K562 (cell line): ENCODE measurements at regions not wholly inside any gene's neighbourhood (a gene's known extent, or its start where the extent isn't known, plus 50 kb on each side); places are given as distances from the start of the nearest gene placed in this dataset.

ENCODE experiments used
- ATAC-seq: fragments of 200-7000 bp; cut with Tn5 transposase; 3 replicates; pipeline ENCODE4 v1.9.1; 2020; ENCODE audit warnings: moderate library complexity
- BruUV-seq: library from RNA; stranded (reverse); fragments of 400-500 nt; replicated peaks from 2 replicates; lab custom pipeline; 2021; lab: Mats Ljungman, UMichigan
- CTCF ChIA-PET: fragments of 300-600 bp; formaldehyde crosslinking; extraction: SDS; loops from one replicate; lab custom pipeline; 2021; ENCODE audit warnings: low intra/inter-chr PET ratio; lab: Yijun Ruan, JAX
- POLR2A ChIA-PET: fragments of 300-600, 350-650 bp; sonication (Branson Sonifier 250); formaldehyde crosslinking; extraction: SDS; loops from one replicate; lab custom pipeline; 2021; ENCODE audit warnings: antibody characterized with exemption, inconsistent platforms; lab: Yijun Ruan, JAX
- DNase-seq, 4 experiments: peaks; one replicate each; pipeline versions ENCODE4 v3.0.0 to v3.0.0-alpha.2; 2011 to 2018; ENCODE audit warnings: low spot score in 3 of 4, mixed read lengths in 3 of 4; ENCODE audit errors: extremely low read depth in 1 of 4
- FAIRE-seq: peaks from 2 replicates; lab custom pipeline; 2011; peaks lifted over from hg19 to GRCh38; lab: Jason Lieb, UNC
- H2AFZ ChIP-seq: 2 replicates; pipeline ENCODE4 v1.6.0; 2011; ENCODE audit warnings: low read depth, low read length, control low read depth, inconsistent platforms
- H3K27ac ChIP-seq: fragments of 200-600 bp; 3 replicates; pipeline ENCODE4 v1.8.0; 2011; ENCODE audit warnings: low read depth, mild to moderate bottlenecking, control low read depth, inconsistent platforms, low read length, moderate library complexity, mixed read lengths; ENCODE audit errors: extremely low read depth
- H3K27me3 ChIP-seq, 2 experiments: fragments of 300-600 bp in 1 of 2; 2 replicates in 1 of 2; 3 replicates in 1 of 2; pipeline versions ENCODE4 v1.6.0 to v1.8.0; 2011; ENCODE audit warnings: inconsistent platforms in 2 of 2, low read length in 2 of 2, mild to moderate bottlenecking in 1 of 2, mixed read lengths in 1 of 2, moderate library complexity in 1 of 2; ENCODE audit not compliant: control insufficient read depth in 2 of 2, insufficient read depth in 2 of 2
- H3K36me3 ChIP-seq: fragments of 300-600 bp; 3 replicates; pipeline ENCODE4 v1.8.0; 2011; ENCODE audit warnings: mild to moderate bottlenecking, low read length, inconsistent platforms; ENCODE audit not compliant: control insufficient read depth, insufficient read depth
- H3K4me1 ChIP-seq, 2 experiments: fragments of 200-600 bp in 1 of 2; replicated peaks in 1 of 2; 2 replicates in 1 of 2; 3 replicates in 1 of 2; pipeline versions ENCODE4 v1.5.1 to v1.8.0; 2011; ENCODE audit warnings: inconsistent platforms in 2 of 2, low read length in 2 of 2, mild to moderate bottlenecking in 1 of 2, mixed read lengths in 1 of 2, moderate library complexity in 1 of 2; ENCODE audit not compliant: control insufficient read depth in 2 of 2, insufficient read depth in 2 of 2
- H3K4me2 ChIP-seq: 2 replicates; pipeline ENCODE4 v1.6.1; 2011; ENCODE audit warnings: low read length, control low read depth, inconsistent platforms, mixed read lengths; ENCODE audit not compliant: insufficient read depth
- H3K4me3 ChIP-seq: fragments of 200-600 bp; sonication (generic), shearing (Covaris generic); 2 replicates; pipeline ENCODE4 v1.5.1; 2016; ENCODE audit warnings: control low read depth, inconsistent platforms
- H3K79me2 ChIP-seq: fragments of 200-600 bp; 3 replicates; pipeline ENCODE4 v1.8.0; 2011; ENCODE audit warnings: low read length, inconsistent platforms; ENCODE audit not compliant: control insufficient read depth, insufficient read depth
- H3K9ac ChIP-seq, 2 experiments: 2 replicates each; pipeline versions ENCODE4 v1.6.0 to v1.6.1; 2011; ENCODE audit warnings: low read depth in 2 of 2, low read length in 2 of 2, control low read depth in 1 of 2, inconsistent platforms in 1 of 2, mild to moderate bottlenecking in 1 of 2, mixed read lengths in 1 of 2; ENCODE audit not compliant: insufficient read depth in 1 of 2
- H3K9me1 ChIP-seq: one replicate; pipeline ENCODE4 v1.6.0; 2011; ENCODE audit warnings: inconsistent platforms, mild to moderate bottlenecking, low read length, moderate library complexity; ENCODE audit not compliant: control insufficient read depth, insufficient read depth
- H3K9me3 ChIP-seq: replicated peaks from 2 replicates; pipeline ENCODE4 v1.5.1; 2011; ENCODE audit warnings: low read depth, low read length, inconsistent platforms; ENCODE audit not compliant: control insufficient read depth, insufficient read depth
- H4K20me1 ChIP-seq: replicated peaks from 2 replicates; pipeline ENCODE4 v1.6.1; 2011; ENCODE audit warnings: low read length, inconsistent platforms, mixed read lengths; ENCODE audit not compliant: control insufficient read depth, insufficient read depth
- BRD4 ChIP-seq: fragments of 200-600 bp; sonication (generic); IDR thresholded peaks from 2 replicates; pipeline ENCODE4 v1.6.1; 2017; ENCODE audit warnings: inconsistent platforms
- BRF1 ChIP-seq: IDR thresholded peaks from 3 replicates; pipeline ENCODE4 v1.6.1; 2011; ENCODE audit warnings: borderline replicate concordance, mild to moderate bottlenecking; ENCODE audit not compliant: insufficient read length; ENCODE audit errors: extremely low read depth
- CCAR2 ChIP-seq: fragments of 200-400 bp; formaldehyde crosslinking; IDR thresholded peaks from 2 replicates; pipeline ENCODE4 v1.6.1; 2017; ENCODE audit warnings: mild to moderate bottlenecking, low read depth, low read length
- E2F3 ChIP-seq: fragments of 250-450 bp; sonication (Bioruptor Pico); IDR thresholded peaks from 2 replicates; pipeline ENCODE4 v1.4.0; 2020; ENCODE audit warnings: mild to moderate bottlenecking
- HCFC1 ChIP-seq: IDR thresholded peaks from 2 replicates; pipeline ENCODE4 v1.6.1; 2012; ENCODE audit warnings: low read depth, low read length, improper control_type of control experiment
- KLF13 ChIP-seq: fragments of 450-650 bp; IDR thresholded peaks from 2 replicates; pipeline ENCODE4 v1.6.1; 2016; ENCODE audit warnings: missing genetic modification characterization, low read depth, mild to moderate bottlenecking, missing compliant biosample characterization, moderate library complexity, borderline replicate concordance
- MAFF ChIP-seq: IDR thresholded peaks from 2 replicates; pipeline ENCODE4 v1.6.1; 2012; ENCODE audit warnings: low read length, improper control_type of control experiment
- MXI1 ChIP-seq: IDR thresholded peaks from 2 replicates; pipeline ENCODE4 v1.6.1; 2011; ENCODE audit warnings: low read depth, mild to moderate bottlenecking, improper control_type of control experiment, low read length
- NBN ChIP-seq: fragments of 450-650 bp; IDR thresholded peaks from 2 replicates; pipeline ENCODE4 v1.6.1; 2016; ENCODE audit warnings: low read depth, mild to moderate bottlenecking
- PML ChIP-seq: IDR thresholded peaks from 2 replicates; pipeline ENCODE4 v1.6.1; 2012; ENCODE audit warnings: low read length, inconsistent platforms
- ZBTB17 ChIP-seq: fragments of 450-650 bp; formaldehyde crosslinking; IDR thresholded peaks from 2 replicates; pipeline ENCODE4 v1.4.0; 2020; ENCODE audit warnings: mild to moderate bottlenecking
- ZC3H11A ChIP-seq: IDR thresholded peaks from 2 replicates; pipeline ENCODE4 v1.6.1; 2012; ENCODE audit warnings: low read depth, low read length, improper control_type of control experiment
- ZNF431 ChIP-seq: sonication (generic); formaldehyde crosslinking; IDR thresholded peaks from 2 replicates; pipeline ENCODE4 v1.8.0; 2022; ENCODE audit warnings: mild to moderate bottlenecking, missing genetic modification reagents
- ZSCAN32 ChIP-seq: fragments of 450-650 bp; formaldehyde crosslinking; IDR thresholded peaks from 2 replicates; pipeline ENCODE4 v1.4.0; 2020; ENCODE audit warnings: mild to moderate bottlenecking, moderate library complexity
- WGBS: fragments of 100-300 bp; shearing (Covaris generic); methylation state at CpG from one replicate; pipeline ENCODE4 v1.1.6; 2016; ENCODE audit warnings: low coverage, mixed read lengths; ENCODE audit not compliant: insufficient coverage; ENCODE audit errors: missing lambda C conversion rate; 5-methylcytosine and 5-hydroxymethylcytosine counted together
- in situ Hi-C: fragments of 300-500 bp; cut with MboI; formaldehyde crosslinking; loops from 4 replicates; pipeline ENCODE4 v1.15.0; 2018; ENCODE audit warnings: inconsistent platforms, mixed read lengths
- intact Hi-C: fragments of 100-400 bp; cut with micrococcal nuclease; formaldehyde crosslinking; loops from 2 replicates; pipeline ENCODE4 v1.14.2; 2022
- TF ChIP-seq, protein P1 (sequence below), 2 experiments: fragments of 450-650 bp in 1 of 2; IDR thresholded peaks; 2 replicates each; pipeline ENCODE4 v1.6.1; 2011 to 2017; ENCODE audit warnings: low read depth in 2 of 2, antibody characterized with exemption in 1 of 2, borderline replicate concordance in 1 of 2, low read length in 1 of 2, mild to moderate bottlenecking in 1 of 2, mixed read lengths in 1 of 2; ENCODE audit not compliant: control insufficient read depth in 1 of 2
- TF ChIP-seq, protein P2 (sequence below): sonication (generic); formaldehyde crosslinking; IDR thresholded peaks from 2 replicates; pipeline ENCODE4 v1.8.0; 2022; ENCODE audit warnings: mild to moderate bottlenecking, missing genetic modification reagents

DNA sequence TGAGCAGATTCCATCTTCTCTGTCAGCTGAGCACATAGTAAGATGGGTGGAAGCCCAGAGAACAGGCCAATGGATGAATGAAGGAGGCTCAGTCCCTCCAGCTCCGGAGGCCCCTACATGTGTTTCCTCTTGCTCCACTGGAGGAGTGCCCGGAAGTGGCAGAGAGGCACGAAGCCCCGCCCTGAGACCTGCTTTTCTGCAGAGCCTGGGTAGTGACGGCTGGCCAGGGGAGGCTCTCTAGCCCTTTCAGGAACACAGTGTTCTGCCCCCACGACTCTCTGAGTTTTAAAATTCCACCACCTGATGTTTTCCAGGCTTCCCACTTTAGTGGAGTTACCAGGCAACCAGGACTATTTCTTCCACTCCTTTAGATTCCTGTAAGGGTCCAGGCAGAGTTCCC lies 149.4 kb upstream of the SLC6A11 start (continued):
- no peak for TF ChIP-seq BRF1
- no peak for TF ChIP-seq NBN

DNA sequence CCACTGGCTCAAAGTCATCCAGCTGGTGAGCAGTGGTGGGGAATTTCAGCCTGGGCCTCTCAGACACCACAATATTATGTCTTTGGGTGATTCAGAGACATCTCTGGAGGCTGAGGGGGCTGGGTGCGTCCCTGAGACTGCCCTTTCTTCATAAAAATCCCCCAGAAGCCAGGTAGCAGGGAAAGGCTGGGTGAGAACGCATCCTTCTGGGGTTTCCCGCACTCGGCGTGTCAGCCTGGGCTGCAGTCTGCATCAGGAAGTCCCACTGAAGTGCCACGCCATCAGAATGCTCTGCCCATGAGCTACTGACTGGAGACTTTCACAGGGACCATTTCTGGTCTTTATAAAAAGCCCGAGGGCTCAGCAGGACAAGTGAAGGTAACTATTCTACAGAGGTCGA lies 148.8 kb upstream of the SLC6A11 start:
- FAIRE-seq (no peak), DNase-seq (no peak), ATAC-seq (no peak)
- Histone ChIP-seq H3K27me3 (peaks cover 4 to 22% of the 10 kb centered on the region in 2 experiments; a peak in 2 of 5 replicates), H3K9me3 (no peaks in the 10 kb centered on the region), H4K20me1 (peaks cover 8% of the 10 kb centered on the region; the same call in 1 of the 2 replicates), H3K4me1 (no peaks in the 10 kb centered on the region), H3K36me3 (no peaks in the 10 kb centered on the region), H3K9ac (no peak overlapping the region), H3K27ac (no peak overlapping the region), H3K4me2 (no peak overlapping the region)
- in situ Hi-C loops (no loop called here), intact Hi-C loops (no loop called here)
- WGBS, result 0% methylated on average over 8 of the region's 8 CpGs
- CTCF ChIA-PET, result no interaction called here
- TF ChIP-seq BRD4 (no peak), MAFF (no peak), KLF13 (tag) (no peak), MXI1 (no peak), HCFC1 (no peak), CCAR2 (no peak), ZSCAN32 (no peak), ZC3H11A (no peak), PML (no peak), ZBTB17 (CRISPR knock-in tag) (no peak), E2F3 (CRISPR knock-in tag) (no peak), ZNF431 (CRISPR knock-in tag) (no peak)
- TF ChIP-seq, protein P1, sequence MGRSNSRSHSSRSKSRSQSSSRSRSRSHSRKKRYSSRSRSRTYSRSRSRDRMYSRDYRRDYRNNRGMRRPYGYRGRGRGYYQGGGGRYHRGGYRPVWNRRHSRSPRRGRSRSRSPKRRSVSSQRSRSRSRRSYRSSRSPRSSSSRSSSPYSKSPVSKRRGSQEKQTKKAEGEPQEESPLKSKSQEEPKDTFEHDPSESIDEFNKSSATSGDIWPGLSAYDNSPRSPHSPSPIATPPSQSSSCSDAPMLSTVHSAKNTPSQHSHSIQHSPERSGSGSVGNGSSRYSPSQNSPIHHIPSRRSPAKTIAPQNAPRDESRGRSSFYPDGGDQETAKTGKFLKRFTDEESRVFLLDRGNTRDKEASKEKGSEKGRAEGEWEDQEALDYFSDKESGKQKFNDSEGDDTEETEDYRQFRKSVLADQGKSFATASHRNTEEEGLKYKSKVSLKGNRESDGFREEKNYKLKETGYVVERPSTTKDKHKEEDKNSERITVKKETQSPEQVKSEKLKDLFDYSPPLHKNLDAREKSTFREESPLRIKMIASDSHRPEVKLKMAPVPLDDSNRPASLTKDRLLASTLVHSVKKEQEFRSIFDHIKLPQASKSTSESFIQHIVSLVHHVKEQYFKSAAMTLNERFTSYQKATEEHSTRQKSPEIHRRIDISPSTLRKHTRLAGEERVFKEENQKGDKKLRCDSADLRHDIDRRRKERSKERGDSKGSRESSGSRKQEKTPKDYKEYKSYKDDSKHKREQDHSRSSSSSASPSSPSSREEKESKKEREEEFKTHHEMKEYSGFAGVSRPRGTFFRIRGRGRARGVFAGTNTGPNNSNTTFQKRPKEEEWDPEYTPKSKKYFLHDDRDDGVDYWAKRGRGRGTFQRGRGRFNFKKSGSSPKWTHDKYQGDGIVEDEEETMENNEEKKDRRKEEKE (IDR thresholded peaks at IDR 0.05; ENCODE audit: borderline replicate concordance in 1 of 2, control insufficient read depth in 1 of 2, low read depth in 2 of 2, low read length in 1 of 2), result no peak
- TF ChIP-seq, protein P2, sequence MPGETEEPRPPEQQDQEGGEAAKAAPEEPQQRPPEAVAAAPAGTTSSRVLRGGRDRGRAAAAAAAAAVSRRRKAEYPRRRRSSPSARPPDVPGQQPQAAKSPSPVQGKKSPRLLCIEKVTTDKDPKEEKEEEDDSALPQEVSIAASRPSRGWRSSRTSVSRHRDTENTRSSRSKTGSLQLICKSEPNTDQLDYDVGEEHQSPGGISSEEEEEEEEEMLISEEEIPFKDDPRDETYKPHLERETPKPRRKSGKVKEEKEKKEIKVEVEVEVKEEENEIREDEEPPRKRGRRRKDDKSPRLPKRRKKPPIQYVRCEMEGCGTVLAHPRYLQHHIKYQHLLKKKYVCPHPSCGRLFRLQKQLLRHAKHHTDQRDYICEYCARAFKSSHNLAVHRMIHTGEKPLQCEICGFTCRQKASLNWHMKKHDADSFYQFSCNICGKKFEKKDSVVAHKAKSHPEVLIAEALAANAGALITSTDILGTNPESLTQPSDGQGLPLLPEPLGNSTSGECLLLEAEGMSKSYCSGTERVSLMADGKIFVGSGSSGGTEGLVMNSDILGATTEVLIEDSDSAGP (CRISPR knock-in tag), result no peak
- TF ChIP-seq, all 486 proteins: peak for 0
- POLR2A ChIA-PET, result interaction anchor here (0.9 to 1.4 kb wide), 2 partner anchors 13 to 16 kb away, joined by 3 to 4 read pairs; no protein-coding TSS in a partner anchor
- no peak overlapping the region for H2AFZ ChIP-seq
- H3K9me1 ChIP-seq, result peaks cover 2% of the 10 kb centered on the region
- H3K4me3 ChIP-seq, result no peak overlapping the region
- no TSS peak for BruUV-seq
- H3K79me2 ChIP-seq, result no peaks in the 10 kb centered on the region
